SKM-1 (cell line): ENCODE measurements at regions not wholly inside any gene's neighbourhood (a gene's known extent, or its start where the extent isn't known, plus 50 kb on each side); places are given as distances from the start of the nearest gene placed in this dataset.
"Not testable (repeated sequence)": the region's sequence is repeated elsewhere in the genome, so short reads cannot be mapped to it uniquely, and the experiment has no call there.

Experiments
- DNase-seq: peaks from one replicate; lab custom pipeline; 2025; ENCODE audit not compliant: unreplicated experiment; lab: John Stamatoyannopoulos, UW

DNA sequence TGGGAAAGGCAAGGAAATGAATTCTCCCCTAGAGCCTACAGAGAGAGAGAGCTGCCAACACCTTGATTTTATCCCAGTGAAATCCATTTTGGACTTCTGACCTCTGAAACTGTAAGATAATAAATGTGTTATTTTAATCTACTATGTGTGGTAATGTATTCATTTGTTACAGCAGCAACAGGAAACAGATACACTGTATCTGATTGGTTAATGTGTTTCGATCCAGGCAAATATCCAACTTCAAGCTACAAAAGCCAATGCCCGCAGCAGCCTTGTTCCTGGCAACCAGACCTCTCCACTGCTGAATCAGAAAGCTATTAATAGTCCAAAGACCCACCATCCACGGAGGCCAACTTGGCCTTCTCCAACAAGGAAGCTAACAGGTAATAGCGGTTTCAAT lies 318.1 kb downstream of the PTTG2 start:
- no peak for DNase-seq

DNA sequence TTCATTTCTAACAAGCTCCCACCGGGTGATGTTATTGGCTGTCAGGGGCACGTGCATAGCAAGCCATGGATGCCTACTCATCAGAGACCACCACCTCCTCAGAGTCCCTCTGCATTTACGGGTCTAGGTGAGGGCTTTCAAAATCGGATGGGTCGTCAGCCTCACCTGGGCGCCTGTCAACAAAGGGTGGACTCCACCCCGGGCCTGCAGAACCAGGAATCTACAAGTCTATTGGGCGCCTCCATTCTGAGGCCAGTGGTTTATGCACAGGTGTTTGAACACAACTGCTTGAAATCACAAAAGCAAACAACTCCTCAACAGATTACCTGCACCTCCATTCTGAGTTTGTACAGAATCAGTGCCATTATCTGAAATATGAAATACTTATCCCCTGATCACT lies 318.9 kb downstream of the PTTG2 start:
- no peak for DNase-seq

DNA sequence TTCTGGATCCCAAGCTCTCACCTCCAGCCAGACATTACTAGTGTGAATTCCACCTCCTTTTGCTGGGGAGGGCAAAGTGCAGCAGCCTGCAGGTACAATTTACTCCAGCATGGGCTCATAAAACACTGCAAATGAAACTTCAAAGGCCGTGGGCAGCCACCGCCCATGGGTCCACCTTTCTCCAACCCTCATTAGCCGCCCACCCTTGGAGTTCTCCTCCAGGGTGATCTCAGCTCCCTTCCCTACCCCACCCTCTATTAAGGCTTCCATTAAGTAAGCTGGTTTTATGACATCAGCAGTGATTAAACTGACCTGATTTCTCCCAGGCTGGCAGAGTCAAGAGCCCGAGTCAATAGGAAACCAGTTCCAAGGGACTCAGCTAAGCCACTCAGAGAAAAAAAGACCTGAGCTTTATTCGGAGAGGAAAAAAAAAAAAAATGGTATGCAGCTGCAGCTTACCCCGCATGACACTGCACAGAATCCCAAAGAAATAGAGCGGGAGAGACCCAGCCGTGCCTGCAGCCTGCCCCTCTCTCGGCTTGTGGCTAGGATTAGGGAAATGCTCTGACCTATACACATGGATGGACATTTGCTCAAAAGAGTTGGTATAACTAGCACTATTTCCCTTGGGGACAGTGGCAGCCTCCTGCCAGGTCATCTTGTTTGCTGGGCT lies 319.6 kb downstream of the PTTG2 start:
- DNase-seq: no peak

DNA sequence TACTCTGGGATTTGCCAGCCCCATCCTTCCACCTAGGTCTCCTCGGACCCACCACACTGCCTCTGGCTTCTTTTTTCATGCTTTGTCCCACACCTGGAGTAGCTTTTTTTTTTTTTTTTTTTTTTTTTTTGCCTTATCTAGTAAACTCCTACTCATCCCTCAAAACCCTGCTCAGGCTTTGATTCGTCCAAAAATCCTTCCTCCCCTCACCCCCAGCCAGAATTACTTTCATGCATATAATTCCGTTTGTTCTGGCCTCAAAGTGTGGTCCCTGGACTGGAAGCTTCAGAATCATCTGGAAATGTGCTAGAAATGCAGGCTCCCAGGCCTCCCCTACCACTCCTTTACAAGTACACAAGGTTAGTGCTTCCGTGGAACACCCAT lies 320.1 kb downstream of the PTTG2 start:
- DNase-seq: no peak

DNA sequence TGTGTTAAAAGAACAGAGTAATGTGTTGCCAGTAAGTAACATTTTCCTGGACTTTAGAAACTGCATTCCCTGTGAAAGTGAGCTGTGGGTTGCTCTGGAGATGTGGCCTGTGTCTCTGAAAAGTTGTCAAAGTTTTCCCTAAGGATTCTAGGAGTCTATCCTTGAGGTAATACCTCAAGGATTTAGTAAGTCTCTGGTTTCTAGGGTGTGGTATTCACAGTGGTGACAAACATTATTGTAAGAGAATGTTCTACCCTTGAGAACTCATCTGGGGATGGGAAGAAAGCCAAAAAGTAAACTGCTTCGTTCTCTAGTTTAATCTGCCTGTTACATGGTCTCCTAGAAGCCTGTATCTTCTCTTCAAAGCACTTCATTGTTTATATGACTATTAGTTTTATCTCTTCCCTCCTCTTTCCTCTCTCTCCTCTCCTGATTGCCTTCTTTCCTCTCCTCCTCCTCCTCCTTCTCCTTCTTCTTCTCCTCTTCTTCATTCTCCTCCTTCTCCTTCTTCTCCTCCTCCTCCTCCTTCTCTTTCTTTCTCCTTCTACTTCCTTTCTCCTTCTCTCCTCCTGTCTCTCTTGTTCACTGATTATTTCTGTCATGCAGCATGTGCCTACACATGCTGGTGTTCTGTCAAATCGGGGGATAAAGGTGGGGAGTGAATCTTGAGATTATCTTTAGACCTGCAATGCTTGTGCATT lies 321.3 kb downstream of the PTTG2 start:
- DNase-seq: no peak

DNA sequence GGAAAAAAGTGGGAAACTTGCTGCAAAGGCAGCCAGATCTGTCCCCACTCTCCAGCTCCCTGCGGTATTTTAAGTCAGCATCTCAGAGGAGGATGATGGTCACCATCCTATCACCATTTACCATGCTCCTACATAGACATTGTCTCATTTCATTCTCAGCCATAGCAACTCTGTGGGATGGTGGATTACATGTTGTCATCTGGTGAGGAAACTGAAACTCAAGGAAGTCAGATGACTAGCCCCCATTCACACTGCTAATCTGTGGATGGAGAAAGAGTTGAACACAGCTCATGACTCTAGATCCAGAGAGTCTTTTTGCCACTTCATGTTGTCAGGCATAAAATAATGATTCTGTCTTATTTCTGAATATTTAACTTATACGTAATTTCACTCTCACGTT lies 323.5 kb downstream of the PTTG2 start:
- DNase-seq: no peak

DNA sequence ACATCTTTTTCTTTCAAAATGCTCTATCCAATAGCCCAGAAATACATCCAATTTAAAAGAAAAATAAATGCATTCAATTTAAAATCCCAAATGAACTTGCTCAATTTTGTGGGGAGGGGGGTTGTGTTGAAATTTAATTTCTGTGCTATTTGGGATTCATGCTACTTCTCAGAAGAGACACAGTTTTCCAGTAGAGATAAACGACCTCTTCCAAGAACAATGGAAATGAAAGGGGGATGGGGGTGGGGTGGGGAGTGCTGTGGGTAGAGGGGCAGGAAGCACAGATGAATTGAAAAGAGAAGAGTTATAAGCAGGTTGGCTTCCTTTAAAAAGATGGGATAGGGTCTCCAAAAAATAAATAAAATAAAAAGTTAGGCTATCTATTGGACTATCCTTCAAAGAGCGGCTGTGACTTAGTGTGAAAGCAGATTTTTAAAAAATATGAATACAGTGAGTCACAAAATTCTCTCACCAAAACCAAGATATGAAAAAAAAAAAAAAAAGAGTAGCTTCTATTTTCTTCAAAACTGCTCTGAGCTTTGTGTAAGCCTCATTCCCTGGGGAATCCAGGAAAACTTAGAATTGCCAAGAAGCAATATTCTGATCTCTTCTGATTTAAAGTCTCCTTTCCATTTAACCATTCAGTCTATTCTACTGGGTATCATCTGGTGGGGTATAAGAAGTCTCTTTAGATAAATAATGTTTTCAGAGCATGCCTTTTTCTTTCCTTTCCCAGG lies 324.3 kb downstream of the PTTG2 start:
- no peak for DNase-seq

DNA sequence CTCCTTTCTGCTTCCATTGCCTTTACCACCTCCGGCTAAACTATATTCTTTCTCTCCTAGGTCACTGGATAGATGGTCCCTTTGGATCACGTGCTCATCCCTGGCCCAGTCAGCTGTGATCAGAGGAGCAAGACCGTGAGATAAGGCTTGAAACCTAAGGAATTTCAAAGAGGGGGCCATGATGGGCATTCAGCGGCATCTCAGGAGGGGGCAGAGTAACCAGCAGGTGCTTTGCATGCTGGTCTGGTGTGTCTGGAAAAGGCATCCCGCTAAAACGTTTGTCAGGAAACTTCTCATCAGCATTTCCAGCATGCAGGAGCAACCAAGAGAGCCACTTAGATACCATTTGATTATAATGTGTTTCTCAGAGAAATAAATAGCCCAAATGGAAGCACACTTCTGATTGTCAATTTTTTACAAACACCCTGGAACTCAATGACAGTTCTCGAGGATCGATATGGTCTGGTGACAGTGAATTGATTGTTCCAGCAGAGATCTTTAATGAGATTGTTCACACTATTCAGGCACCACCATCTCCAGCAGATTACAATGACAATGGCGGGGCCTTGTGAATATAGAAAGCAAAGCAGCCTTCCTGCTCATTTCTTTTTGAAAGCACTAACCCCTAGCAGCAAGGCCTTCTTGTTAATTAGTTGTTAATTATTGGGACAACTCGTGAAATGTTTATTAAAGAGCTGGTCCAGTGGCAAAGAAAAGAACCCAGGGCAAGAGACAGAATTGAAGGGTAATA lies 327.1 kb downstream of the PTTG2 start:
- DNase-seq: no peak

DNA sequence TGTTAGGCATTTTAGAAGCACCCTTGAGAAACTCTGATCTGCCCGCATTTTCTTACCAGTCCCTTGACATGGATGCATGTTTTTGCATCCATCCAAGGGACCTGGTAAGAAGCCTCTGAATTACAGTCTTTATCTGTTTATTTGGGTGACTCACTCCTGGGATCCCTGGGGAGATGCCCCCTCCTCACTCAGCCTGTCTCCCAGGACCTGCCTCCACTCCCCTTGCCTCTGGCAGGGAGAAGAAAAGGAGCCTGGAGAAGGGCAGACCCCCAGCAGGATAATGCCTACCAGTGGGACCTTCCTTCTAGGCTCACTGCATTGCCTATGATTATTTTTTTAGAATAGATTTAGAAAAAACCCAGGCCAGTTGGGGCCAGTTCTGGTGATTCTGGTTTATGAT lies 329.4 kb downstream of the PTTG2 start:
- no peak for DNase-seq

DNA sequence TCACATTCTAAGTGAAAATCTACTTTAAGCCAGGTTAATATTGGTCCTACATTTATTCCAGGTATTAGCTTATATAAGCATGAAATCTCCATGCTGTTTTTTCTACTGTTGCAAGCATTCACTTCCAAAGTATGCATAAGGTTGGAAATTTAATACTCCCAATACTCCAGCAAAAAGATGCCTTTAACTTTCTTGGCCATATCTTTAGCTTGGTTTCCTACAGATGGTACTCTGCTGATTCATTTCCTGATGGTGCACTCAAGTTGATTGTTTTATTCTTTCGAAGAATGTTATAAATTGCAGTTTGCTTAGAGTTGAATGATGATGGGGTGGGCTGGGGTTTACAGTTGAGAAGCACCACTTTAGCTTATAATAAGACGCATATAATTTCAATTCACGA lies 330.2 kb downstream of the PTTG2 start:
- no peak for DNase-seq

DNA sequence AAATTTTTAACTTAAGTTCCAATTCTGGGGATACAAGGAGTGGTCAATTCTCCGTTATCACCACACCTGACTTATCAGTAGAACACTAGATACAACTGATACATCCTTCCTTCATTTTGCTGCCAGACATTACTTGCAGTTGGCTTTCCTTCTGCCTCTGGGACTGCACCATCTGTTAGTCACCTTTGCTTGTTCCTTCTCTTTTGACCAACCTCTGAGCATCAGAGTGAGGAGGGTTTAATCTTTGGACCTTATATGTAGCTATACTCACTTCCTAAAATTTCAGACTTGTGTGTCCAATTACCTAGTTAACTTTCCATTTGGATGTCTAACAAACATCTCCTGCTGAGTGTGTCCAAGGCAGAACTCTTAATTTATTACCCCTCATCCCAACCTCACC lies 330.7 kb downstream of the PTTG2 start:
- no peak for DNase-seq

DNA sequence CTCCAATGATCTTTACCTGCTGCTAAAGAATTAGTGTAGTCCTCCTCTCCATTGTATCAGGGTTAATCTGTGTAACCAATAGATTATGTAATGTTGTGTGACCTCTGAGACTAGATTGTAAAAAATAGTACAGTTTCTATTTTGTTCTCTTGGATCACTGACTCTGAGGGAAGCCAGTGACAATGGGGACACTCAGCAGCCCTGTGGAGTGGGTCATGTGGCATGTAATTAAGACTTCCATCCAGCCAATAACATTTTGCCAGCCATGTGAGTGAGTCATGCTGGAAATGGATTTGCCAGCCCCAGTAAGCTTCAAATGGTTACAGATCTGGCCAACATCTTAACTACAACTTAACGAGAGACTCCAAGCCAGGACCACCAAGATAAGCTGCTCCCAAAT lies 332.3 kb downstream of the PTTG2 start:
- DNase-seq: no peak

DNA sequence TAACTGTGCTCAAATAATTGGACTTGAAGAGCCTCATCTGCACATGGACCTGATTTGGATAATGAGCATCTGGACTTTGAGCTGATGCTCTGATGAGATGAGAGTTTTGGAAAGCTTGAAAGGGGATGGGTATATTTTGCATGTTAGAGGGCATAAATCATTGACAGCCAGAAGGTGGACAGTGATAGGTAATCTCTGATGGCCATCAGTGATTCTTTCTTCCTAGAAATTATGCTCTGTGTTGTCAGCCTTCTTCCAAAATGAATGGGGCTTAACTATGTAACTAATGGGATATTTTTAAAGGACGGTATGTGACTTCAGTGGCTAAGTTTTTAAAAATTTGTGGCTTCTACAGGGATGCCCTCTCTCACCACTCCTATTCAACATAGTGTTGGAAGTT lies 334.0 kb downstream of the PTTG2 start:
- DNase-seq: no peak

DNA sequence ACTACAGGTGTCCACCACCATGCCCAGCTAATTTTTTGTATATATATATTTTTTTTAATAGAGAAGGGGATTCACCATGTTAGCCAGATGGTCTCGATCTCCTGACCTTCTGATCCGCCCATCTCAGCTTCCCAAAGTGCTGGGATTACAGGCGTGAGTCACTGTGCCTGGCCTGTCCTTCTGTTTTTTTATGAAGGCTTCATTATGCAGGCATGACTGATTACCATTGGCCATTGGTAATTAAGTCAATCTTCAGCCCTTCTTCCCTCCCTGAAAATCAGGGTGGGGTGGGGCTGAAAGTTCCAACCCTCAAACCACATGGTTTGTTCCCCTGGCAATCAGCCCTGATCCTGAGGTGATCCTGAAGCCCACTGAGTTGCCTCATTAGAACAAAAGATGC lies 336.9 kb downstream of the PTTG2 start:
- DNase-seq: no peak

DNA sequence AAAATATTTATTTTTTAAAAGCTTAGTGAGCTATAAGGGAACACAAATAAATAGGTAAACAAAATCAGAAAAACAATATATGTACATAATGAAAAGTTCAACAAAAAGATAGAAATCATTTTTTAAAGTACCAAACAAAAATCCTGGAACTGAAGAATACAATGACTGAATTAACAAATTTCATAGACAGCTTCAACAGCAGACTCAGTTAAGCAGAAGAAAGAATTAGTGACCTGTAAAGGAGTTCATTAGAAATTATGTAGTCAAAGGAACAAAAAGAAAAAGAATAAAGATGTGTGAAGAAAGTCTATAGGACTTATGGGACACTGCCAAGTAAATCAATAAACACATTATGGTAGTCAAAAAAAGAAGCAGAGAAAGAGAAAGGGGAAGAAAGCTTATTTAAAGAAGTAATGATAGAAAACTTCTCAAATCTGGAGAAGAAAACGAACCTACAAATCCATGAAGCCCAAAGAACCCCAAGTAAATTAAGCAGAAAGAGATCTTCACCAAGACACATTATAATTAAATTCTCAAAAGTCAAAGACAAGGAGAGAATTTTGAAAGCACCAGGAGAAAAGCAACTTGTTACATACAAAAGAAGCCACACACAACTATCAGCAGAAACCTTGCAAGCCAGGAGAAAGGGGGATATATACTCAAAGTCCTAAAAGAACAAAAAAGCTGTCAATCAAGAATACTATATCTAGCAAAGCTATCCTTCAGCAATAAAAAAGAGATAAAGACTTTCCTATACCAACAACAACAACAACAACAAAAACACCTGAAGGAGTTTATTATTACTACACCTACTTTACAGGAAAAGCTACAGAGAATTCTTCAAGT lies 338.9 kb downstream of the PTTG2 start:
- DNase-seq: no peak

DNA sequence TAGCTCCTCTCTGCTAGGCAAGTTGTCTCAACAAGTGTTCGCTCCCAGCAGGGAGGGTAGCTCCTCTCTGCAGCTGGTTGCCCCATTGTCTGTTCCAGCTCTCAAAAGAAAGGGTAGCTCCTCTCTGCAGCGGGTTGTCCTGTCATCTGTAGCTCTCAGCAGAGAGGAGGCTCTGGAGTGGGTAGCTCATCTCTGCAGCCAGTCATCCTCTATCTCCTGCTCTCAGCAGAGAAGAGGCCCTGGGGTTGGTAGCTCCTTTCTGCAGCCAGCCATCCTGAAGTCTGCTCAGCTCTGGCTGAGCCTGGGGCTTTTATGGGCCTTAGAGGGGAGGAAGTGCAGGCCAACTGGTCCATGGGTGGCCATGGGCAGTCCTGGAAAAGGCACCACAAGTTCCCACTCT lies 342.7 kb downstream of the PTTG2 start:
- DNase-seq: no peak

DNA sequence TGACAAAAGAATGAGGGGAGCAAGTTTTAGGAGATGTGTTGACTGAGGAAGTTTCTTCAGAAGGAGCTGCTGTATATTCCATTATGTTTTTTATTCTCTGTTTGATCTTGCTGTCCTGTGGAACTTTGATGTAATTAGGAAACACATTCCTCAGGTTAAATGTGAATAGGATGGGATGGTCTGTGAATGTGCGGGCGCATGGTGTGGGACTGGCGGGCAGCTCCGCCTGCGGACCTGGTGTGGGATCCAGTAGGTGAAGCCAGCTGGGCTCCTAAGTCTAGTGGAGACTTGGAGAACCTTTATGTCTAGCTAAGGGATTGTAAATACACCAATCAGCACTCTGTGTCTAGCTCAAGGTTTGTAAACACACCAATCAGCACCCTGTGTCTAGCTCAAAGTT lies 344.3 kb downstream of the PTTG2 start:
- DNase-seq: not testable (repeated sequence)

DNA sequence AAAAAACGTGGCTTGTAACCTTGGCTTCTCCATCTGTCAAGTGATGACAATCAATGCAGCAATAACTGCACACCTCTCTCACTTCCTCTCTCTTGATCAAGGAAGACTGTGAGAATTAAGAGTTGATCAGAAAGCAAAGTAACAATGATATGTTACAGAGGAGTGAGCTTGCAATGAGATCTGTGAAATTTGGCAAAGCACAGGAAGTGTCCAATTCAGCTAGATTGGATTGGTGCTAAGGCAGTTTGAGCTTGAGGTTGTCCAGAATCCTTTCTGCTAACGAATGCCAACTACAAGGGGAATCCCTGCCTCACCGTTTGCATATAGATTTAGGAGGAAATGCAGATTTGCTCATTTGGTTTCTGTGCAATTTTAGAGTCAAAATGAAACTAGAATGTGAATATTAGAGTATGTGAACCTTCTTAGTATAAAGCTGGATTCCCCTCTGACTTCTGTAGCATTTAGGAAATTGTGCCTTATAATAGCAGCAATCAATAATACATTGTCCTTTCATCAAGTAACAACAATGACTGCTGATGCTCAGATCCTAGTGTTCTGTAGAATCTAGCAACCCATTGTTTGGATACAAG lies 346.4 kb downstream of the PTTG2 start:
- DNase-seq: no peak

DNA sequence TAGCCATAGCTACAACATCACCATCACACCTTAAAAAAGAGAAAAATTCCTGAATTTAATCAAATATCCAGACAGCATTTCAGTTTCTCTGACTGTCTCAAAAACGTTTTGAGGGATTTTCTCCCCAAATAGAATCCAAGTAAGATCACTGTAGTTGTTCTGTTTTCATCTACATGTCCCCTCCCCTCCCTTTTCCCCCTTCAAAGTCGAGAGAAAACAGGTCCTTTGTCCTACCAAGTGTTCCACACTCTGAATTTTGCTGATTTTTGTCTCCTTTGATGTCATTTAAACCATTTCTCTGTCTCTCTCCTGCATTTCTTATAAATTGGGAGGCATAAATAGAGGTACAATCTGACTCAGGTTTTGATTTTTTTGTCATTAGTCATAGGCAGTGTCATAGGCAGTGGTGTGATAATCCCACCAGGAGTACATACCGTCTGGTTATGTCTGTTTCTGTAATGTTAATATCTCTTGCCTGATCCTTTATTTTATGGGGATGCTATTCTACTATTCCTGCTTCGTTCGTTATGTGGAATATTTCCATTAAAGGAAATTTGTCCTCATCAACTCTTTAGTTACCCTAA lies 348.6 kb downstream of the PTTG2 start:
- no peak for DNase-seq

DNA sequence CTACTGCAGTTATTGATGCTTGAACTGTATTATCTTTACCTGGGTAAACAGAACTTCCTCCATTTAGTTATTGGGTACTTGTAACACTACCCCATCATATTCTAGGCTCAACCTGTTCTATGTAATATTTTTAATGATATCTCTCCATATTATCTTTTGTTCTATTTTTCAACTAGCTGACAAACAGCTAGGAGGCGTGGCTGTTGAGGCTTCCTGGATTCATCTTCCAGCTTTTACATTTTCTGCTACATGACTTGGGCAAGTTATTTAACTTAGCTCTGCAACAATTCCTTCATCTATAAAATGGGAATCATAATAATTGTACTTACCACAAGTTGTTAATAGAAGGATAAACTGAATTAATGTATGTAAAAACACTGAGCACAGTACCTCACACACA lies 349.3 kb downstream of the PTTG2 start:
- no peak for DNase-seq
